H9 (cell line): ENCODE measurements at regions not wholly inside any gene's neighbourhood (a gene's known extent, or its start where the extent isn't known, plus 50 kb on each side); places are given as distances from the start of the nearest gene placed in this dataset.

Experiments used
- DNase-seq: peaks from one replicate; pipeline ENCODE4 v3.0.0-alpha.2; 2017
- H2AFZ ChIP-seq: one replicate; pipeline ENCODE4 v1.6.1; 2013; ENCODE audit warnings: mild to moderate bottlenecking, low read length, control low read depth, moderate library complexity
- H2AK5ac ChIP-seq: 2 replicates; pipeline ENCODE4 v1.6.1; 2013; ENCODE audit warnings: low read length, control low read depth, mixed read lengths; ENCODE audit not compliant: insufficient read length
- H2BK120ac ChIP-seq: one replicate; pipeline ENCODE4 v1.6.1; 2013; ENCODE audit warnings: low read depth, mild to moderate bottlenecking, low read length, control low read depth, inconsistent platforms; ENCODE audit not compliant: poor library complexity, severe bottlenecking
- H2BK12ac ChIP-seq: 2 replicates; pipeline ENCODE4 v1.6.1; 2013; ENCODE audit warnings: low read length, control low read depth, mixed read lengths, low read depth; ENCODE audit not compliant: insufficient read length
- H2BK15ac ChIP-seq: 2 replicates; pipeline ENCODE4 v1.6.1; 2013; ENCODE audit warnings: low read depth, low read length, control low read depth
- H2BK20ac ChIP-seq: one replicate; pipeline ENCODE4 v1.6.1; 2013; ENCODE audit warnings: low read depth, mild to moderate bottlenecking, low read length, control low read depth, inconsistent platforms; ENCODE audit not compliant: poor library complexity, severe bottlenecking
- H2BK5ac ChIP-seq: 2 replicates; pipeline ENCODE4 v1.6.1; 2013; ENCODE audit warnings: low read length, control low read depth, mixed read lengths; ENCODE audit not compliant: insufficient read length
- H3K14ac ChIP-seq: 2 replicates; pipeline ENCODE4 v1.6.1; 2013; ENCODE audit warnings: low read length, control low read depth; ENCODE audit not compliant: insufficient read depth
- H3K18ac ChIP-seq: 2 replicates; pipeline ENCODE4 v1.6.1; 2013; ENCODE audit warnings: low read depth, mild to moderate bottlenecking, mixed read lengths, low read length, control low read depth; ENCODE audit not compliant: insufficient read length
- H3K23ac ChIP-seq: 2 replicates; pipeline ENCODE4 v1.6.1; 2013; ENCODE audit warnings: low read length, control low read depth, mixed read lengths, low read depth; ENCODE audit not compliant: insufficient read length
- H3K23me2 ChIP-seq: 2 replicates; pipeline ENCODE4 v1.6.1; 2013; ENCODE audit warnings: low read depth, mild to moderate bottlenecking, mixed read lengths, low read length, control low read depth; ENCODE audit not compliant: insufficient read length, poor library complexity, severe bottlenecking
- H3K27ac ChIP-seq: 2 replicates; pipeline ENCODE4 v1.5.1; 2013; ENCODE audit warnings: low read length, control low read depth, mixed read lengths, low read depth; ENCODE audit not compliant: insufficient read length
- H3K27me3 ChIP-seq: 2 replicates; pipeline ENCODE4 v1.6.1; 2013; ENCODE audit warnings: low read length, control low read depth, inconsistent platforms; ENCODE audit not compliant: insufficient read depth
- H3K4ac ChIP-seq: 2 replicates; pipeline ENCODE4 v1.6.1; 2013; ENCODE audit warnings: low read depth, mild to moderate bottlenecking, control low read depth, inconsistent platforms, low read length, moderate library complexity
- H3K4me1 ChIP-seq: 2 replicates; pipeline ENCODE4 v1.6.1; 2013; ENCODE audit warnings: low read length, control low read depth, inconsistent platforms; ENCODE audit not compliant: insufficient read depth
- H3K4me2 ChIP-seq: 2 replicates; pipeline ENCODE4 v1.6.1; 2013; ENCODE audit warnings: low read length, control low read depth, mixed read lengths; ENCODE audit not compliant: insufficient read length, insufficient read depth
- H3K56ac ChIP-seq: 2 replicates; pipeline ENCODE4 v1.6.1; 2013; ENCODE audit warnings: low read depth, mild to moderate bottlenecking, mixed read lengths, low read length, control low read depth; ENCODE audit not compliant: insufficient read length
- H3K79me1 ChIP-seq: 2 replicates; pipeline ENCODE4 v1.6.1; 2013; ENCODE audit warnings: low read depth, mild to moderate bottlenecking, moderate library complexity, low read length, control low read depth, inconsistent platforms; ENCODE audit not compliant: insufficient read depth, poor library complexity, severe bottlenecking
- H3K79me2 ChIP-seq: 2 replicates; pipeline ENCODE4 v1.6.1; 2013; ENCODE audit warnings: low read length, control low read depth, inconsistent platforms; ENCODE audit not compliant: insufficient read depth
- H3K9ac ChIP-seq: 2 replicates; pipeline ENCODE4 v1.6.1; 2013; ENCODE audit warnings: low read length, control low read depth, mixed read lengths; ENCODE audit not compliant: insufficient read length; ENCODE audit errors: extremely low read depth
- H3K9me3 ChIP-seq: one replicate; pipeline ENCODE4 v1.6.1; 2013; ENCODE audit warnings: low read depth, low read length, inconsistent platforms; ENCODE audit not compliant: control insufficient read depth
- H3T11ph ChIP-seq: one replicate; pipeline ENCODE4 v1.6.1; 2013; ENCODE audit warnings: mild to moderate bottlenecking, low read length, control low read depth, inconsistent platforms
- H4K20me1 ChIP-seq: one replicate; pipeline ENCODE4 v1.6.1; 2013; ENCODE audit not compliant: control insufficient read depth, insufficient read length, insufficient read depth
- H4K5ac ChIP-seq: 2 replicates; pipeline ENCODE4 v1.6.1; 2013; ENCODE audit warnings: low read depth, mild to moderate bottlenecking, mixed read lengths, low read length, control low read depth; ENCODE audit not compliant: insufficient read length
- H4K8ac ChIP-seq: replicated peaks from 2 replicates; pipeline ENCODE4 v1.6.1; 2013; ENCODE audit warnings: low read length, control low read depth, mixed read lengths, low read depth; ENCODE audit not compliant: insufficient read length
- H4K91ac ChIP-seq: 2 replicates; pipeline ENCODE4 v1.6.1; 2013; ENCODE audit warnings: low read depth, mild to moderate bottlenecking, moderate library complexity, mixed read lengths, low read length, control low read depth; ENCODE audit not compliant: insufficient read length
- H3K27ac Mint-ChIP-seq, 3 experiments: 2 replicates in 2 of 3; 3 replicates in 1 of 3; pipeline ENCODE4 v1.8.0; 2020 to 2021; ENCODE audit warnings: mixed read lengths in 3 of 3, mild to moderate bottlenecking in 1 of 3, moderate library complexity in 1 of 3
- H3K27me3 Mint-ChIP-seq: 2 replicates; pipeline ENCODE4 v1.8.0; 2021; ENCODE audit warnings: low read depth, mild to moderate bottlenecking, moderate library complexity, mixed read lengths
- H3K36me3 Mint-ChIP-seq, 3 experiments: 2 replicates in 2 of 3; 3 replicates in 1 of 3; pipeline ENCODE4 v1.8.0; 2020 to 2021; ENCODE audit warnings: low read depth in 3 of 3, mixed read lengths in 3 of 3; ENCODE audit not compliant: insufficient read depth in 1 of 3
- H3K4me1 Mint-ChIP-seq, 2 experiments: 2 replicates each; pipeline ENCODE4 v1.8.0; 2020; ENCODE audit warnings: mixed read lengths in 2 of 2
- H3K4me3 Mint-ChIP-seq, 2 experiments: 2 replicates in 1 of 2; 3 replicates in 1 of 2; pipeline ENCODE4 v1.8.0; 2020 to 2021; ENCODE audit warnings: mild to moderate bottlenecking in 2 of 2, mixed read lengths in 2 of 2, moderate library complexity in 1 of 2
- H3K9me3 Mint-ChIP-seq, 2 experiments: 2 replicates in 1 of 2; 3 replicates in 1 of 2; pipeline ENCODE4 v1.8.0; 2020; ENCODE audit warnings: mild to moderate bottlenecking in 2 of 2, mixed read lengths in 2 of 2, moderate library complexity in 1 of 2
- CTCF ChIP-seq: fragments of 200-600 bp; sonication (generic); conservative IDR thresholded peaks from 3 replicates; pipeline ENCODE4 v1.8.0; 2021; ENCODE audit warnings: antibody characterized with exemption, mild to moderate bottlenecking
- WGBS: extraction: QIAGEN DNeasy Blood & Tissue Kit; methylation state at CpG from one replicate; pipeline ENCODE4 v1.1.7; 2013; ENCODE audit warnings: missing lambda C conversion rate, low lambda C conversion rate, mixed read lengths; ENCODE audit not compliant: insufficient read length; ENCODE audit errors: extremely low coverage; 5-methylcytosine and 5-hydroxymethylcytosine counted together

- Histone ChIP-seq H3K4ac (no peak overlapping the region), H3K4me1 (no peaks in the 10 kb centered on the region), H3K79me2 (no peaks in the 10 kb centered on the region), H4K5ac (no peak overlapping the region), H3K9ac (no peak overlapping the region), H2AFZ (no peak overlapping the region), H4K8ac (no peak overlapping the region), H3K14ac (no peak overlapping the region), H3K27me3 (no peaks in the 10 kb centered on the region), H2BK15ac (no peak overlapping the region), H3K79me1 (no peaks in the 10 kb centered on the region), H3K27ac (no peak overlapping the region), H3K4me2 (no peak overlapping the region), H4K20me1 (no peaks in the 10 kb centered on the region), H3K56ac (no peak overlapping the region), H3K18ac (no peak overlapping the region), H2BK120ac (no peak overlapping the region), H3K23me2 (no peaks in the 10 kb centered on the region), H2BK20ac (no peak overlapping the region), H2BK5ac (no peak overlapping the region), H3T11ph (no peak overlapping the region), H4K91ac (no peak overlapping the region), H2AK5ac (no peak overlapping the region), H3K9me3 (no peaks in the 10 kb centered on the region), H2BK12ac (no peak overlapping the region), H3K23ac (no peak overlapping the region)
- Mint-ChIP-seq H3K27me3 (no peaks in the 10 kb centered on the region), H3K4me1 (no peaks in the 10 kb centered on the region), H3K9me3 (no peaks in the 10 kb centered on the region; a peak in 1 of 5 replicates), H3K36me3 (no peaks in the 10 kb centered on the region), H3K4me3 (no peak overlapping the region), H3K27ac (no peak overlapping the region; a peak in 1 of 7 replicates)
- TF ChIP-seq CTCF: no peak
- WGBS: no CpG with 5 or more reads among the region's 4 CpGs
- no peak for DNase-seq
Observed at GRCh38 chr7:68038621-68039314, 1042.1 kb downstream of the TYW1 start.
